NCI-H1694 (cell line): ENCODE measurements at regions not wholly inside any gene's neighbourhood (a gene's known extent, or its start where the extent isn't known, plus 50 kb on each side); places are given as distances from the start of the nearest gene placed in this dataset.
"Not testable (repeated sequence)": the region's sequence is repeated elsewhere in the genome, so short reads cannot be mapped to it uniquely, and the experiment has no call there.

Source experiments
- DNase-seq: peaks from one replicate; lab custom pipeline; 2025; lab: John Stamatoyannopoulos, UW

GRCh38 chr2:166743482-166743881 lies 144.8 kb upstream of the XIRP2 start:
- not testable (repeated sequence) for DNase-seq

GRCh38 chr2:166727095-166727494 lies 161.2 kb upstream of the XIRP2 start:
- DNase-seq, result no peak

DNA sequence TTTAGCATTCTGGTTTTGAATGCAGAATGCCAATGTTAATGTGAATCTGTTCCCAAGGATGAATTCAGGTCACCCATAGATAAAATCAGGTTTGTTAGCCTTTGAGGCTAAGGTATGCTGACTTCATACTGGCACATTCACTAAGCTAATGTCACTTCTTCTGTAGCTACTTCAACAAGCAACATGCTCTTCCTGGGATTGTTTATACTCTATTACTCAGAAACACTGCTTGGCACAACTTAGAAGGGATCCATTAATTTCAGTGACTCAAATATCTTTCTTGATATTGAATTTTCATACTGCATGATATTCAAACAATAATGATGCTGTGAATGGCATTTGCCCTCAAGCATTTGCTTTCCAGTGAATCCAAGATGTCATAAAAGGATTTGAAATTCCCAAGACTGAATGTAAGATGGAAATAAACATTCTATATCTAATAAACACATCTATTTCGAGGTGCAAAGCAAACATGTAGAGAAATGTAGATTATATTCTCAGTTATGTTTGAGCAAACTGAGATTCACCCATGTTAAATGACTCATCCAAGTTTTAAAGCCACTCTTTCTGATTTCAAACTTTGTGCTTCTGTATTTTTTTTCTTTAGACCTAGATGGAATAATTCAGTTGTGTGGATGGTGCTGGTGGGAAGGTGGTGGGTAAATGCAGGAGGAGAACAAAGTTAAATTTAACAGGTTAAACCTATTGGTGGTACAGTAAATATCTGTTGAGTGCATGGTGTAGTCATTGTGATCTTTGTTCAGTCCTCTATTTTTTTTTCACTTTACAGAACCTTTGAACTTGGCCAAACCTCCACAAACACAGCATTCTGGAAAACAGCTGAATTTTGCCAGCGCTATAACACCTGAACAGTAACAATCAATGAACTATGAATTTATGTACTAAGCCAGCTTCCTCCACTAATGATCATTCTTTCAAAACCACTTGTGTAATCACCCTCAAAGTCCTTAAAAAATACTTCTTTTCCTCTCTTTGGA lies 162.1 kb upstream of the XIRP2 start:
- no peak for DNase-seq

GRCh38 chr2:166716968-166717367 lies 171.3 kb upstream of the XIRP2 start:
- no peak for DNase-seq

DNA sequence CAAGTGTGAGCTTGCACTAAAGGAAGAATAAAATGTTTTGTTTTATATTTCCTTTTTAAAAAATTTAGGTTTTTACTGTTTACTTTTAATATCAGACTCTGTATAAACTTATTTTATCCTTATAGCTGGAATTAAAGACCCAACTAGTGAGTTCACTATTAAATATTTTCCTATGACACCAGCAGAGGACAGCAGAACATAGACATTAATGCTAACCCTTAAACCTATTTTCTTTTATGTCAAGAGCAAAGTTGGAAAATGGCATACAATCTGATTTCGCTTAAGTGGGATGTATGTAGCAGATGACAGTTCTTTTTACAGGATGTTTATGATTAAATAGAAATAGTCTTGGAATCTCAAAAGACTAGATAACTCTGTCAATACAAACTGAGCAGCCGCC lies 188.2 kb upstream of the XIRP2 start:
- peak; percentile 49 for DNase-seq

DNA sequence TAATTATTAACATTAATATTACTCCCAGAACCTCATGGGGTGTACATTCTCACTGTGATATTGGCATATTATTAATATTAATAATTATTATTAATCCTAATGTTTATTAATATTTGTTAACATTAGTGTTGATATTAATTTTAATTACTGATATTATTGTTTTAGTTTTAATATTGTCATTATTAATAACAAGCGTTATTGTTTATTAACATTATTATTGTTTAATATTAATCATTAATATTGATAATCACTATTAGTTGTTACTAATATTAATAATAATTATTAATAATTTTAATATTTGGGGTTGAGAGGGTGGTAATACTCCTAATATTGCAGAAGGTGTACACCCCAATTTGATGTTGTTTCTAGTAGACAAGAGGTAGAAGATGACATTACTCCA lies 193.1 kb upstream of the XIRP2 start:
- DNase-seq, result no peak

DNA sequence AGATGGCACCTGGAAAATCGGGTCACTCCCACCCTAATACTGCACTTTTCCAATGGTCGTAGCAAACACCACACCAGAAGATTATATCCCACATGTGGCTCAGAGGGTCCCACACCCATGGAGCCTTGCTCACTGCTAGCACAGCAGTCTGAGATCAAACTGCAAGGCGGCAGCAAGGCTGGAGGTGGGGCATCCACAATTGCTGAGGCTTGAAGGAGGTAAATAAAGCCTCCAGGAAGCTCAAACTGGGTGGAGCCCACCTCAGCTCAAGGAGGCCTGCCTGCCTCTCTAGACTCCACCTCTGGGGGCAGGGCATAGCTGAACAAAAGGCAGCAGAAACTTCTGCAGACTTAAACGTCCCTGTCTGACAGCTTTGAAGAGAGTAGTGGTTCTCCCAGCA lies 192.0 kb upstream of the SCN7A start:
- not testable (repeated sequence) for DNase-seq

GRCh38 chr2:166677996-166678395 lies 183.9 kb upstream of the SCN7A start:
- no peak for DNase-seq

- DNase-seq, result no peak
Observed at GRCh38 chr2:166676716-166677115, 182.7 kb upstream of the SCN7A start.

DNA sequence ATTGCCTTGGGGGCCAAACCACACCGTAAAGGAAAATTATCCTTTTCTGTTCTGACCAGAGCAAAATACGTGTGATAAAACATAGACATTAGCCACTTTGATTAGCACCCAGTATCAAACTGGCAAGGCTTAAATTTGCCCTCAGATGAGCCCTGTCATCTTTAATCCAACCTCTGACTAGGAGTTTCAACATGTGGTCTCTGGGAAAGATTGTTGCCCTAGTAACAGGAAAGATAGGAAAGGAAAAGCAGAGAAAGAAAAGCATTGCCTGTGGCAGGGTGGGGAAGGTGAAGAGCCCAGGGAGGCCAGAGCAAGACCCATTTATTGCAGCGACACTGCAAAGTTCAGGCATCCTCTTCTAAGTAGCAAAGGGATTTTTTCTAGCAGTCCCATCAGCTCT lies 181.5 kb upstream of the SCN7A start:
- no peak for DNase-seq

DNA sequence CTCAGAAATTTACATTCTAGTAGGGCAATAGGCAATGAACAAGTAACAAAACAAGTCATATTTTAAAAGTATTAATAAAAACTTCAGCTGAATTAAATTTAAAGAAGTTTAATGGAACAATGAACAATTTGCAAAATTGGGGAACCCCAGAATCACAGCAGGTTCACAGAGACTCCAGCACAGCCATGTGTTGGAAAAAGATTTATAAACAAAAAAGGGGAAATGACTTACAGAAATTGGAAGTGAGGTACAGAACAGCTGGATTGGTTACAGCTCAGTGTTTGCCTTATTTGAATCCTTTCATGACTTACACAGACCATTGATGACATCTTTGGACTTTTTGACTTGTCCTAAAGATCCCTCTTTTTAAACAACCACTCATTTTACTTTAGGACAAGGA lies 179.9 kb upstream of the SCN7A start:
- DNase-seq, result no peak

GRCh38 chr2:166671801-166672200 lies 177.8 kb upstream of the SCN7A start:
- no peak for DNase-seq

DNA sequence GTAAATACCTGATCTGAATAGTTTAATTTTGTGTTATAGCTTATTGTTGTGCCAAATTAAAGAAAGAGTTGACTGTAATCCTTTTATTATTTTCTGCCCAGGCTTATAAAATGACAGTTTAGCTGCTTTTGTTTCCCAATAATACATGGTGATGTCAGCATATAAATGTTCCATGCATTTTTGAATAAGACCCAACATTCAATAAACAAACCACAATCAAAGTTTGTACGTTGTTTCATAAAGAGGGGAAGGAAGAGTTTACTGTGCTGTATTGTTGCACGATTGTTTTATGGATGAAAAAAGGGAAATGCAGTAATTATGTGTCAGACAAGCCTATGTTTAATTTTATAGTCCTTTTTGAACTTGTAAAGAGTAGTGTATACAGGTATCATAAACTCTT lies 177.2 kb upstream of the SCN7A start:
- no peak for DNase-seq

- DNase-seq, result no peak
Observed at GRCh38 chr2:166665991-166666940, 172.2 kb upstream of the SCN7A start.

DNA sequence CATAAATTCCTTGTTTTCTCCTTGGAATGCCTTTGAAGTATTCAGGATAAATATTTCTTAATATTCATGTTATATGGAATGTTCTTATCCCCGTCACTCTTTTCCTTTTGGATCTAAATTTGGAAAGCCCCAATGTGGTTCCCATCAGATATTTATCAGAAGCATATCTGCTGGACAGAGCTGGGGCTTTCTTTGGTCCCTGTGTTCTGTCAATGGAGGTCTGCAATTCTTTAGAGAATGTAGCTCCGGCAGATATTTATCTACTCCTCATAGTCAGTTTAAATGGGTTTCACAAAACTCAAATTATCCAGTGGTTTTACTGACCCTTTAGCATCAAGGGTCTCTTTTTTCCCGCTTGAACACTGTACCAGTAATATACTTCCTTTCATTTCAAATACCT lies 167.8 kb upstream of the SCN7A start:
- no peak for DNase-seq

DNA sequence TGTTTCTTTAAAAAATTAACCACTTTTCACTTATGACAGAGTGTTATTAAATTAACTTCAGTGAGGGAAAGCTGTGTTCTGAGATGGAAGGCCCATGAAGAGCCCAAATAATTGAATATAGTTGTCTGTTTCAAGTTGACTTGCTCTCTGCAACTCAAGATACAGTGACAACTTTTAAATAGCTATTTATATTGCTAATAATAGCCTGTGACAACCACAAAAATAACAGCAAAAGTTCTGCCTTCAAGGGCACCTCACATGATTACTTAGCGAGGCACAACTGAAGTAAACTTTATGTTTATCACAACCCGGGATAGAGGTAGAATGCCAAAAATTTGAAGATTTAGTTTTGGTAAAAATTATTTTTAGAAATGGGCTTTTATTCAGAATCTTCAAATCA lies 167.3 kb upstream of the SCN7A start:
- no peak for DNase-seq

- no peak for DNase-seq
Observed at GRCh38 chr2:166658901-166659300, 164.9 kb upstream of the SCN7A start.

DNA sequence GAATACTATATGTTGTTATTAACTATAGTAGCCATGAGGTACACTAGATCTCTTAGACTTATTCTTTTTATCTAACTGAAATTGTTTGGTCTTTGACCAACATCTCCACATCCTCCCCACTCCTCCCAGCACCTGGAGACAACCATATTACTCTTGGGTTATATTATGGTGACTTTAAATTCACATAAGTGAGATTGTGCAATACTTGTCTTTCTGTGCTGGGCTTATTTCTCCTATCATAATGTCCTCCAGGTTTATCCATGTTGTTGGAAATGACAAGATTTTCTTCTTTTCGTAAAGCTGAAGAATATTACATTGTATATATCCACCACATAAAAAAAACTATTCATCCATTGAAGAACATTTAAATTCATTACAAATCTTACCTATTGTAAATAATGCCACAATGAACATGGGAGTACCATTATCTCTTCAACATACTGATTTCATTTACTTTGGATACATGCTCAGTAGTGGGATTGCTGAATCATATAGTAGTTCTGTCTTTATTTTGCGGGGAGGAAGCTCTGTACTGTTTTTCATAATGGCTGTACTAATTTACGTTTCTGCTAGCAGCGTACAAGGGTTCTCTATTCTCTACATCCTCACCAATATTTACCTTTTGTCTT lies 159.2 kb upstream of the SCN7A start:
- DNase-seq, result no peak

GRCh38 chr2:166651991-166652390 lies 157.9 kb upstream of the SCN7A start:
- DNase-seq, result no peak

DNA sequence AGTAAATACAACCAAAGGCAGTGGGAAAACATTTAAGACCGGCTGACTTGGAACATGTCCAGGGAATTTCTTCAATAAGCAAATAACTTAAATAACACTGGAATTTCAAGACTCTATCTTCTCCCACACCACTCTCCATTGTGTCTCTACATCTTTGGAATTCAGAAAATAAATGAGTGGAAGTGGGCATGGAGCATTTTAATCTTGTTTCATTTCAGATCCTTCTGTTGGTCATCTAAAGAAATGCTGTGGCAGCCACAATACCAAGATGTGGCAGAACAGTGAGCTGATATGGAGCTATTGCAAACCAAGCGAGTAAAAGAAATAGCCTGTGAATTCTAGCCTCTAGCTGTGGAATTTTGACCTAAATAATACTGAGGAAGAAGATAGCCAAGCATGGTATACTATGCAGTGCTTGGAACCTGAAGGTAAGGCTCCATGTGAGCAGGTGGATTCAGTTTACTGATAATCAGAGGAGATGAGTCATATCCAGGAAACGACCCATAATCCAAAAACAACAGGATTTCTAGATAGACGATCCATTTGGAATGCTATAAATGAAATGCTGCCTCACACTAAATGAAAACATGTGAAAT lies 157.1 kb upstream of the SCN7A start:
- DNase-seq, result no peak

DNA sequence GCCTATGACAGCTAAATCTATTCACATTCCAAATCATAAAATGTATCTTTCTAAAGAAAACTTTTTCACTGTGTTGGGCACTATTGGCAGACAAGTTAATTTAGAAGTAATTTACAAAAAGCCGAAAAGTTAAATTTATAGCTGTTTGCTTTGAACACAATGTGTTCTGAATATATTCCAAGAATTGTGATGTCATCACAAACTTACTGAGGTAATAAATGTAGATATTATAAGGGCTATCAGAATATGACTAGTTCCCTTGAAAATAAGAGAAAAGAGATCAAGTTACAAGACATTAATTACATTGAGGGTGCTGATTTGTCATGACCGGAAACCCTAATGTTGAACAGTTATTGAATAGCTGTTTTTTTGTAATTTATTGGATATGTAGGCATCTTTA lies 153.9 kb upstream of the SCN7A start:
- no peak for DNase-seq

DNA sequence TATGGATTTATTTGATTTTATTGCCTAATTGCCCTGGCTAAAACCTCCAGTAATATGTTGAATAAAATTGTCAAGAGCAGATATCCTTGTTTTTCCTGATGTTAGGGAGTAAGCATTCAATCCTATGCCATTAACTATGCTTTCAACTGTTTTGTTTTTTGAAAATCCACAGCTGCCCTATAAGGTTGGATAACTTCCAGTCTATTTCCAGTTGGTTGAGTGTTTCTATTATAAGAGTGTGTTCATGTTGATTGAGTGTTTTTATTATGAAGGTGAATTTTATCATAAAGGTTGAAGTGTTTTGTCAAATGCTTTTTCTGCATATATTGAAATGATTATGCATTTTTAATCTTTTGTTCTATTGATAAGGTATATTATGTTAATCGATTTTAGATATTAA lies 149.9 kb upstream of the SCN7A start:
- no peak for DNase-seq
